Activated CD4-positive, alpha-beta memory T cell treated with anti-CD3 and anti-CD28 coated beads for 36 hours (primary cell): ENCODE measurements at regions not wholly inside any gene's neighbourhood (a gene's known extent, or its start where the extent isn't known, plus 50 kb on each side); places are given as distances from the start of the nearest gene placed in this dataset.
A peak's percentile ranks its signal among the peaks of the same experiment; 100 is the strongest.
"Not testable (repeated sequence)": the region's sequence is repeated elsewhere in the genome, so short reads cannot be mapped to it uniquely, and the experiment has no call there.

Experiments used
- CTCF ChIA-PET: fragments of 350-600 bp; sonication (Branson Sonifier 250); formaldehyde crosslinking; loops from one replicate; lab custom pipeline; 2021; ENCODE audit warnings: antibody characterized with exemption, inconsistent platforms; lab: Charles Lee
- POLR2A ChIA-PET: fragments of 350-600 bp; sonication (Branson Sonifier 250); formaldehyde crosslinking; loops from one replicate; lab custom pipeline; 2021; ENCODE audit warnings: antibody characterized with exemption; lab: Charles Lee
- DNase-seq: peaks from one replicate; pipeline ENCODE4 v3.0.0-alpha.2; 2020
- H3K27ac Mint-ChIP-seq: one replicate; pipeline ENCODE4 v1.8.0; 2021; ENCODE audit warnings: mixed read lengths
- H3K27me3 Mint-ChIP-seq: one replicate; pipeline ENCODE4 v1.8.0; 2021; ENCODE audit warnings: mixed read lengths
- H3K36me3 Mint-ChIP-seq: one replicate; pipeline ENCODE4 v1.8.0; 2021; ENCODE audit warnings: mixed read lengths
- H3K4me1 Mint-ChIP-seq: one replicate; pipeline ENCODE4 v1.8.0; 2021; ENCODE audit warnings: low read depth, mixed read lengths
- H3K4me3 Mint-ChIP-seq: one replicate; pipeline ENCODE4 v1.8.0; 2021; ENCODE audit warnings: mild to moderate bottlenecking, mixed read lengths
- H3K9me3 Mint-ChIP-seq: one replicate; pipeline ENCODE4 v1.8.0; 2021; ENCODE audit warnings: mixed read lengths
- intact Hi-C: fragments of 100-400 bp; cut with micrococcal nuclease; formaldehyde crosslinking; loops from one replicate; pipeline ENCODE4 v1.15.1; 2023

DNA sequence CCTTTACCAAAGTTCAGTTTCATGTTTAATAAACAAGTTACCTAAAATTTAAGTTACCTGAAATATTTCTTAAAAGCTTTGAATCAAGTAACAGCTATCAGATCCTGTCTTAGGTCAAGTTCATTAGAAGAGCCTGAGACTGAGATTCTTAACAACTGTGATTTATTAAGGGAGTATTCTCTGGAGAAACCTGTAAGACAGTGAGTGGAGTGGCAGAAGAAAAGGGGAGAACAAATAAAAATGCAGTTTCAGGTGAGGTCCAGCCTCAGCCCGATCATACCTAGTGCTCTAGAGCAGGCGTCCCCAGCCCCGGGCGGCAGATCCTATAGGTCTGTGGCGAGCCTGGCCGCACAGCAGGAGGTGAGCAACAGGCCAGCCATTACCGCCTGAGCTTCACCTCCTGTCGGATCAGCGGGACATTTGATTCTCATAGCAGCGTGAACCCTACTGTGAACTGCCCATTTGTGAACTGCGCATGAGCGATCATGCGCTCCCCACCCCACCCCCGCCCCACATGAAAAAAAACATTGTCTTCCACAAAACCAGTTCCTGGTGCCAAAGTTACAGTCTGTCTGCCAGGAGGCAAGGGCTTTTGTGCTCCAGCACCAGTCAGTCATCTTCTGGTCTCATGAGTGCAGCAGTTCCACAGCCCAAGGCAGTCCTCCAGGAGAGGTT is 59.2 kb upstream of the ADGRB3 start:
- Mint-ChIP-seq H3K4me3 (no peak overlapping the region), H3K36me3 (no peaks in the 10 kb centered on the region), H3K9me3 (peaks cover 6% of the 10 kb centered on the region), H3K4me1 (no peaks in the 10 kb centered on the region), H3K27me3 (no peaks in the 10 kb centered on the region), H3K27ac (no peak overlapping the region)
- DNase-seq, result no peak
- intact Hi-C loops, result no loop called here
- CTCF ChIA-PET, result no interaction called here
- POLR2A ChIA-PET, result no interaction called here

DNA sequence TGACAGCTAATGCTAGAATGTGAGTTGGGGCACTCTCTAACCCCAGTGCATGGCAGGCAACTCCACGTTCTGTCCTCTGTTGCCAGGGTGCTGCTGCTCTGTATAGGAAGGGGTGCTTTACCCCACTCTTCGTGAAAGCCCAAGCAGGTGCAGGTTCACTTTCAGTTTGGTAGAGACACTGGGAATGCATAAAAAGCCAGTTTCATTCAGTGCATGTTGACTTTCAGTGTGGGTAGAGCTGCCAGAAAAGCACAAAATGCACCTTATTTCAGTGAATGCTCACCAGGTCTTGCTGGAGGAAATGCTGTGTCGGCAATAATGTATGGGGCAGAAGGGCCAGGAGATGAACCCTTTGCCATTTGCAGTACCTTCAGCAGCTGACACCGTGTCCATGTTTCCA is 62.1 kb upstream of the ADGRB3 start:
- H3K4me3 Mint-ChIP-seq, result no peak overlapping the region

GRCh38 chr6:68572525-68572924 is 62.6 kb upstream of the ADGRB3 start:
- Mint-ChIP-seq H3K9me3 (peaks cover 13% of the 10 kb centered on the region), H3K27ac (no peak overlapping the region), H3K4me1 (no peaks in the 10 kb centered on the region), H3K36me3 (no peaks in the 10 kb centered on the region), H3K27me3 (no peaks in the 10 kb centered on the region), H3K4me3 (no peak overlapping the region)
- peak; percentile 13 for DNase-seq
- intact Hi-C loops, result no loop called here
- ChIA-PET POLR2A (no interaction called here), CTCF (interaction anchor here (0.7 to 0.9 kb wide), 2 partner anchors 8 to 33 kb away, joined by 3 read pairs; no protein-coding TSS in a partner anchor)

More for the DNA sequence above, 62.1 kb upstream of the ADGRB3 start:
- Mint-ChIP-seq H3K27me3 (no peaks in the 10 kb centered on the region), H3K9me3 (peaks cover 9% of the 10 kb centered on the region), H3K4me1 (no peaks in the 10 kb centered on the region), H3K27ac (no peak overlapping the region), H3K36me3 (no peaks in the 10 kb centered on the region)
- intact Hi-C loops, result no loop called here
- ChIA-PET CTCF (no interaction called here), POLR2A (no interaction called here)
- DNase-seq, result no peak

GRCh38 chr6:68559716-68560115 is 75.4 kb upstream of the ADGRB3 start:
- Mint-ChIP-seq H3K27me3 (no peaks in the 10 kb centered on the region), H3K36me3 (no peaks in the 10 kb centered on the region), H3K9me3 (no peaks in the 10 kb centered on the region), H3K4me1 (no peaks in the 10 kb centered on the region), H3K4me3 (no peak overlapping the region), H3K27ac (no peak overlapping the region)
- POLR2A ChIA-PET, result no interaction called here
- intact Hi-C loops, result no loop called here
- no peak for DNase-seq
- CTCF ChIA-PET, result no interaction called here

- no peak overlapping the region for H3K27ac Mint-ChIP-seq
- no peaks in the 10 kb centered on the region for H3K27me3 Mint-ChIP-seq
- H3K4me1 Mint-ChIP-seq, result no peaks in the 10 kb centered on the region
- ChIA-PET CTCF (no interaction called here), POLR2A (no interaction called here)
- no peak overlapping the region for H3K4me3 Mint-ChIP-seq
- no peak for DNase-seq
- intact Hi-C loops, result no loop called here
- no peaks in the 10 kb centered on the region for H3K36me3 Mint-ChIP-seq
- H3K9me3 Mint-ChIP-seq, result no peaks in the 10 kb centered on the region
These were observed 76.0 kb upstream of the ADGRB3 start for GRCh38 chr6:68559070-68559469.

DNA sequence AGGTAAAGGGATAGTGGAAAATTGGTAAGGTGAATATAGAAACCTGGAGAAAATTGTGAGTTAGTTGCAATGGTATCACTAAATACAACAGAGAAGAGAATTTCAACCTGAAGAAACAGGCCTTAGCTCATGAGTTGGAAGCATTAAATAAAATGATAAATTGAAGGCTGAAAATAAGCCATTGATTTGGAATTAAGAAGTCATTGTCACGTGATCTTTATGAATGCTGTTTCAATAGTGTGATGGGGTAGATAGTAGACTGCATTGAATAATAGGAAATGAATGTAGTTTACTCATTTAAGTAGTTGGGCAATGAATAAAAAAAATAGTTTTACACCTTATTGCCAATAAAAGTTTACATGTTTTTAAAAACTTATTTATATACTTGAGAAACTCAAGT is 88.5 kb upstream of the ADGRB3 start:
- Mint-ChIP-seq H3K36me3 (no peaks in the 10 kb centered on the region), H3K27me3 (no peaks in the 10 kb centered on the region), H3K4me3 (no peak overlapping the region), H3K27ac (no peak overlapping the region), H3K4me1 (no peaks in the 10 kb centered on the region), H3K9me3 (peaks cover 4% of the 10 kb centered on the region)
- intact Hi-C loops, result no loop called here
- POLR2A ChIA-PET, result no interaction called here
- CTCF ChIA-PET, result no interaction called here
- DNase-seq, result no peak

GRCh38 chr6:68544450-68544849 is 90.6 kb upstream of the ADGRB3 start:
- no peak overlapping the region for H3K27ac Mint-ChIP-seq
- H3K27me3 Mint-ChIP-seq, result no peaks in the 10 kb centered on the region
- H3K9me3 Mint-ChIP-seq, result peaks cover 4% of the 10 kb centered on the region
- H3K36me3 Mint-ChIP-seq, result no peaks in the 10 kb centered on the region
- DNase-seq, result no peak
- intact Hi-C loops, result no loop called here
- CTCF ChIA-PET, result no interaction called here
- H3K4me3 Mint-ChIP-seq, result no peak overlapping the region
- no peaks in the 10 kb centered on the region for H3K4me1 Mint-ChIP-seq
- POLR2A ChIA-PET, result no interaction called here

DNA sequence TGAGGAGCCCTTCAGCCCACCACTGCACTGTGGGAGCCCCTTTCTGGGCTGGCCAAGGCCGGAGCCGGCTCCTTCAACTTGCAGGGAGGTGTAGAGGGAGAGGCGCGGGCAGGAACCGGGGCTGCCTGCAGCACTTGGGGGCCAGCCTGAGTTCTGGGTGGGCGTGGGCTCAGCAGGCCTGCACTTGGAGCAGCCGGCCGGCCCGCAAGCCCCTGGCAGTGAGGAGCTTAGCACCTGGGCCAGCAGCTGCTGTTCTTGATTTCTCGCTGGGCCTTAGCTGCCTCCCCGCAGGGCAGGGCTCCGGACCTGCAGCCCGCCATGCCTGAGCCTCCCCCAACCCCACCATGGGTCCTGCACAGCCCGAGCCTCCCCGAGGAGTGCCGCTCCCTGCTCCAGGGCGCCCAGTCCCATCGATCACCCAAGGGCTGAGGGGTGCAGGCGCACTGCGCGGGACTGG is 101.7 kb upstream of the ADGRB3 start:
- Mint-ChIP-seq H3K27ac (no peak overlapping the region), H3K27me3 (no peaks in the 10 kb centered on the region), H3K4me3 (no peak overlapping the region), H3K4me1 (no peaks in the 10 kb centered on the region), H3K36me3 (no peaks in the 10 kb centered on the region), H3K9me3 (no peaks in the 10 kb centered on the region)
- no peak for DNase-seq
- ChIA-PET POLR2A (no interaction called here), CTCF (no interaction called here)
- intact Hi-C loops, result no loop called here

DNA sequence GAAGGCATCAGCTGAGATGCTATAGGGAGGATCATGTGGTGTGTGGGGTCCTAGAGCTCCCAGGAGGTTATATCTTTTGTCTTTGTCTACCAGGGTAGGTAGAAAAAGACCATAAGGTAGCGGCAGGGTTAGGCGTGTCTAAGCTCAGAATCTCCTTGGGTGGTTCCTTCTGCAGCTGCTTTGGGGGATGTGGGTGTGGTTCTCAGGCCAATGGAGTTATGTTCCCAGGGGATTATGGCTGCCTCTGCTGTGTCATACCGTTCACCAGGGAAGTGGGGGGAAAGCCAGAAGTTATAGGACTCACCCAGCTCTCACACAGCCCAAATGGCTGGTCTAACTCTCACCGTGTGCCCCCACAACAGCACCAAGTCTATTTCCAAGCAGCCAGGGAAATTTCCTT is 107.4 kb upstream of the ADGRB3 start:
- no peak overlapping the region for H3K27ac Mint-ChIP-seq
- intact Hi-C loops, result no loop called here
- H3K4me1 Mint-ChIP-seq, result no peaks in the 10 kb centered on the region
- ChIA-PET CTCF (no interaction called here), POLR2A (no interaction called here)
- H3K36me3 Mint-ChIP-seq, result no peaks in the 10 kb centered on the region
- no peak for DNase-seq
- no peaks in the 10 kb centered on the region for H3K27me3 Mint-ChIP-seq
- H3K4me3 Mint-ChIP-seq, result no peak overlapping the region
- peaks cover 2% of the 10 kb centered on the region for H3K9me3 Mint-ChIP-seq

DNA sequence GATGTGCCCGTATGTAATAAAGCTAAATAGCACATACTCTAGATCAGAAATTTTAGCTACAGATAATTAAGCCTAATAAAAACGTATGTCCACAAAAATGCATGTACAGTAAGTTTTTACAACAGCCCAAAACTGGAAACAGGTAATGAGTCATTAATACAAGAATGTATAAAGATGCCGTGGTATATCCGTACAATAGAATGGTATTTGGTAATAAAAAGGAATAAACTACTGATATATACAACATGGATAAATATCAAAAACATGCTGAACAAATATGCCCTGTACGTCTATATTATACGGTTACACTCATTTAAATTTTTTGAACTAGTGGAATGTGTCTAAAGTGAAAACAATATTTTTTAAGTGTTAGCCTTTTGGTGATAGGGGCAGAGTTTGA is 128.2 kb upstream of the ADGRB3 start:
- H3K4me3 Mint-ChIP-seq, result no peak overlapping the region
- intact Hi-C loops, result no loop called here
- no peaks in the 10 kb centered on the region for H3K27me3 Mint-ChIP-seq
- DNase-seq, result no peak
- ChIA-PET CTCF (no interaction called here), POLR2A (no interaction called here)
- no peak overlapping the region for H3K27ac Mint-ChIP-seq
- peaks cover 7% of the 10 kb centered on the region for H3K9me3 Mint-ChIP-seq
- no peaks in the 10 kb centered on the region for H3K4me1 Mint-ChIP-seq
- H3K36me3 Mint-ChIP-seq, result no peaks in the 10 kb centered on the region

DNA sequence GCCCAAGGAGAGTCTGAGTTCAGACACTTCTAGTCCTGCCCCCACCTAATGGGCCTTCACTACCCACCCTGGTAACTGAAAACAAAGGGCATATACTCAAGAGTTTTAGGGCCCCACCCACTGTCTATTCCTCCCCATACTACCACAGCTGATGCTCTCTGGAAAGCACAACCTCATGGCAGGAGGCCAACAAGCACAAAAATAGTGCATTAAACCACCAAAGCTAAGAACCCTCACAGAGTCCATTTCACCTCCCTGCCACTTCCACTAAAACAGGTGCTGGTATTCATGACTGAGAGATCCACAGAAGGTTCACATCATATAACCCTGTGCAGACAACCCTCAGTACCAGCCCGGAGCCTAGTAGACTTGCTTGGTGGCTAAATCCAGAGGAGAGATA is 132.1 kb upstream of the ADGRB3 start:
- CTCF ChIA-PET, result no interaction called here
- intact Hi-C loops, result no loop called here
- Mint-ChIP-seq H3K36me3 (no peaks in the 10 kb centered on the region), H3K9me3 (peaks cover 7% of the 10 kb centered on the region), H3K4me3 (no peak overlapping the region), H3K4me1 (no peaks in the 10 kb centered on the region), H3K27me3 (no peaks in the 10 kb centered on the region), H3K27ac (no peak overlapping the region)
- POLR2A ChIA-PET, result no interaction called here
- DNase-seq, result no peak

DNA sequence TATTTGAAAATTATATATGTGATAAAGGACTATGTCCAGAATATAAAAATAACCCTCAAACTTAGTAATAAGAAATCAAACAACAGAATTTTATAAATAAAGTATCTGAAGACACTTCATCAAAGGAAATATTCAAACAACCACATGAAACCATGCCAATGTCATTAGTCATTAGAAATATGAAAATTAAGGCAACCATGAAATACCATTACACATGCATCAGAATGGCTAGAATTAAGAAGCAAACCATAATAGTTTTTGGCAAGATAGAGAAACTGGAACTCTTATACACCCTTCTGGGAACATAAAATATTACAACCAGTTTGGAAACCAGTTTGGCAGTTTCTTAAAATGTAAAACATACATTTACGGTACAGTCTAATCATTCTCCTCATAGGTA is 137.2 kb upstream of the ADGRB3 start:
- no peak for DNase-seq
- Mint-ChIP-seq H3K4me3 (no peak overlapping the region), H3K4me1 (no peaks in the 10 kb centered on the region), H3K9me3 (peaks cover 13% of the 10 kb centered on the region), H3K27ac (no peak overlapping the region), H3K27me3 (no peaks in the 10 kb centered on the region), H3K36me3 (no peaks in the 10 kb centered on the region)
- ChIA-PET POLR2A (no interaction called here), CTCF (no interaction called here)
- intact Hi-C loops, result no loop called here

GRCh38 chr6:68494880-68495279 is 140.2 kb upstream of the ADGRB3 start:
- POLR2A ChIA-PET, H3K27ac Mint-ChIP-seq, H3K36me3 Mint-ChIP-seq, H3K4me1 Mint-ChIP-seq, DNase-seq, intact Hi-C loops, H3K4me3 Mint-ChIP-seq, H3K27me3 Mint-ChIP-seq, CTCF ChIA-PET: not testable (repeated sequence)
- peaks cover 12% of the 10 kb centered on the region for H3K9me3 Mint-ChIP-seq
